ENCODE measurements at regions not wholly inside any gene's neighbourhood (a gene's known extent, or its start where the extent isn't known, plus 50 kb on each side); places are given as distances from the start of the nearest gene placed in this dataset.

- H3K27ac ChIP-seq (ENCODE audit: low read depth, low read length) = no peak overlapping the region
- H3K4me1 ChIP-seq (ENCODE audit: control insufficient read depth, low read length) = no peaks in the 10 kb centered on the region
- no peak overlapping the region for H3K4me2 ChIP-seq (ENCODE audit: low read length)
- no peaks in the 10 kb centered on the region for H3K27me3 ChIP-seq (ENCODE audit: control insufficient read depth, low read length)
- no peaks in the 10 kb centered on the region for H3K36me3 ChIP-seq (ENCODE audit: control insufficient read depth, low read length)
- H3K9me3 ChIP-seq (ENCODE audit: control insufficient read depth, insufficient read depth, low read length) = no peaks in the 10 kb centered on the region
- H3F3A ChIP-seq (ENCODE audit: control insufficient read depth, insufficient read depth) = no peaks in the 10 kb centered on the region
- no peaks in the 10 kb centered on the region for H3K9me2 ChIP-seq (replicated peaks; ENCODE audit: control insufficient read depth, low read length)
- no peaks in the 10 kb centered on the region for H3K79me2 ChIP-seq (ENCODE audit: control insufficient read depth, low read length)
- H3K4me3 ChIP-seq (ENCODE audit: low read length) = no peak overlapping the region
- TF ChIP-seq EZH2phosphoT487 (IDR thresholded peaks at IDR 0.05; ENCODE audit: borderline replicate concordance, low read length) (no peak), CTCF (IDR thresholded peaks at IDR 0.05; ENCODE audit: low read depth, low read length, poor library complexity, severe bottlenecking) (no peak)
- H4K20me1 ChIP-seq (ENCODE audit: control insufficient read depth, insufficient read depth, low read depth, low read length) = no peaks in the 10 kb centered on the region
Observed at GRCh38 chr20:40865095-40865494, 163.5 kb upstream of the TOP1 start.

GRCh38 chr20:40866056-40866455 lies 162.6 kb upstream of the TOP1 start:
- Histone ChIP-seq H3K9me3 (ENCODE audit: control insufficient read depth, insufficient read depth, low read length) (no peaks in the 10 kb centered on the region), H3K36me3 (ENCODE audit: control insufficient read depth, low read length) (no peaks in the 10 kb centered on the region), H3K4me3 (ENCODE audit: low read length) (no peak overlapping the region), H3F3A (ENCODE audit: control insufficient read depth, insufficient read depth) (no peaks in the 10 kb centered on the region), H3K9me2 (replicated peaks; ENCODE audit: control insufficient read depth, low read length) (no peaks in the 10 kb centered on the region), H3K27me3 (ENCODE audit: control insufficient read depth, low read length) (no peaks in the 10 kb centered on the region), H3K4me1 (ENCODE audit: control insufficient read depth, low read length) (no peaks in the 10 kb centered on the region), H4K20me1 (ENCODE audit: control insufficient read depth, insufficient read depth, low read depth, low read length) (no peaks in the 10 kb centered on the region), H3K4me2 (ENCODE audit: low read length) (no peak overlapping the region), H3K27ac (ENCODE audit: low read depth, low read length) (no peak overlapping the region), H3K79me2 (ENCODE audit: control insufficient read depth, low read length) (no peaks in the 10 kb centered on the region)
- no peak for TF ChIP-seq CTCF (IDR thresholded peaks at IDR 0.05; ENCODE audit: low read depth, low read length, poor library complexity, severe bottlenecking)
- TF ChIP-seq EZH2phosphoT487 (IDR thresholded peaks at IDR 0.05; ENCODE audit: borderline replicate concordance, low read length) = no peak

- Histone ChIP-seq H3F3A (ENCODE audit: control insufficient read depth, insufficient read depth) (no peaks in the 10 kb centered on the region), H3K9me3 (ENCODE audit: control insufficient read depth, insufficient read depth, low read length) (no peaks in the 10 kb centered on the region), H3K36me3 (ENCODE audit: control insufficient read depth, low read length) (no peaks in the 10 kb centered on the region), H3K4me2 (ENCODE audit: low read length) (no peak overlapping the region), H3K9me2 (replicated peaks; ENCODE audit: control insufficient read depth, low read length) (no peaks in the 10 kb centered on the region), H3K27me3 (ENCODE audit: control insufficient read depth, low read length) (no peaks in the 10 kb centered on the region), H3K79me2 (ENCODE audit: control insufficient read depth, low read length) (no peaks in the 10 kb centered on the region), H3K27ac (ENCODE audit: low read depth, low read length) (no peak overlapping the region), H3K4me3 (ENCODE audit: low read length) (no peak overlapping the region), H3K4me1 (ENCODE audit: control insufficient read depth, low read length) (no peaks in the 10 kb centered on the region), H4K20me1 (ENCODE audit: control insufficient read depth, insufficient read depth, low read depth, low read length) (no peaks in the 10 kb centered on the region)
- TF ChIP-seq CTCF (IDR thresholded peaks at IDR 0.05; ENCODE audit: low read depth, low read length, poor library complexity, severe bottlenecking) = no peak
- TF ChIP-seq EZH2phosphoT487 (IDR thresholded peaks at IDR 0.05; ENCODE audit: borderline replicate concordance, low read length) = no peak
Observed at GRCh38 chr20:40868551-40869217, 159.9 kb upstream of the TOP1 start.
